Erythroblast (primary cell): ENCODE measurements at regions not wholly inside any gene's neighbourhood (a gene's known extent, or its start where the extent isn't known, plus 50 kb on each side); places are given as distances from the start of the nearest gene placed in this dataset.

Experiments used
- GATA1 ChIP-seq: IDR thresholded peaks from 2 replicates; pipeline ENCODE4 v1.6.1; 2011; ENCODE audit warnings: low read depth, mild to moderate bottlenecking, control low read depth, low read length, moderate library complexity
- POLR2A ChIP-seq: IDR thresholded peaks from 2 replicates; pipeline ENCODE4 v1.6.1; 2011; ENCODE audit warnings: mild to moderate bottlenecking, low read length

- TF ChIP-seq POLR2A (no peak), GATA1 (no peak)
Measured at GRCh38 chr18:67080601-67081000, 435.9 kb downstream of the DSEL start.
